ENCODE measurements at regions not wholly inside any gene's neighbourhood (a gene's known extent, or its start where the extent isn't known, plus 50 kb on each side); places are given as distances from the start of the nearest gene placed in this dataset.

DNA sequence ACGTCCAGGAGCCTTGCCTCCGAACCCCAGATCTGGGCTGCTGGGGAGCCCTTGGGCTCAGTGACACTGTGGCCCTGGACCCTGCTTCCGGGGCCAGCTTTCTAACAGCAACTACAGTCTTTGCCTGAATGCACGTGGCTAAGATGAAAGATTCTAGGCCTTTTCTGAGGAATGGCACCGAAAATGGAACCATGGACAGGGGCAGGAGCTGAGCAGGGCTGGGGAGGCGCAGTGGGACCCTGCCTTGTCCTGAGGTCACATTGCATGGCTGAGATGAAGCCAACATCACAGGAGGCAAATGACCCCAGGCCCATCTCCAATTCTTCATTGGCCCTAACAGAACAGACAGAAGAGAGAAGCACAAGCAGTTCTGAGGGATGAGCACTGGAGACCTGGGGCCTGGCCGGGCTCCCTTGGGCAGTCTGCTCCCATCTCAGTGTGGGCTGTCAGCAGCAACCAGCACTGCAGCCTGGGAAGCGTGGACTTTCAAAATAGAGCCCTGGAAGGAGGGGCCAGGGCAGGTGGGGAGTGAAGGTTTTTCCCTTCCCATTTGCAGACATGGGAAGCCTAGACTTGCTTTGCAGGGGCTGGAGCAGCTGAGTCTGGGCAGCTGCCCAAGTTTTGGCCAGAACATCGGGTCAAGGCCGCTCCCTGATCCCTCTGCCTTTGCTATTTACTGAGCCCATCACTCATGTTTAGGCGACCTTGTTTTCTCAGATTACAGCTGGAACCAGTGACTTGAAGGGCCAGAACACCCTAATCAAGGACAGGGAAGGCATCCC is 114.4 kb upstream of the TCERG1L start:
- DNase-seq (ENCODE audit: low read depth in 2 of 2) = no peak

DNA sequence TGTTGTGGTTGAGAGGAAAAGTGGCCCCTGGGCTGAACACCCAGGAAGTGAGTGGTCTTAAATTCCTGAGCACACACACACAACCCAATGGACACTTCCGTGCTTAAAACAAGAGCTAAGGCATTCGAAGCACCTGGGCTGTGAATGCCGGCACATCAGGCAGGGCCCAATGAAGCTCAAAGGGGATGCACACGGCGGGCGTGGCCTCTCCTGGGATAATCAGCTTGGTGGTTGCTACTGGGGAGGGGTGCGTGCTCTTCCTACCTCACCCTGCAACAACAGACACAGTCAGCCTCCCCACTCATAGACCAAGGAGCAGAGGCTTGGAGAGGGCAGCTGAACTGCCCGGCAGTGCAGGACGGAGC is 115.0 kb upstream of the TCERG1L start:
- DNase-seq (ENCODE audit: low read depth in 2 of 2) = no peak

DNA sequence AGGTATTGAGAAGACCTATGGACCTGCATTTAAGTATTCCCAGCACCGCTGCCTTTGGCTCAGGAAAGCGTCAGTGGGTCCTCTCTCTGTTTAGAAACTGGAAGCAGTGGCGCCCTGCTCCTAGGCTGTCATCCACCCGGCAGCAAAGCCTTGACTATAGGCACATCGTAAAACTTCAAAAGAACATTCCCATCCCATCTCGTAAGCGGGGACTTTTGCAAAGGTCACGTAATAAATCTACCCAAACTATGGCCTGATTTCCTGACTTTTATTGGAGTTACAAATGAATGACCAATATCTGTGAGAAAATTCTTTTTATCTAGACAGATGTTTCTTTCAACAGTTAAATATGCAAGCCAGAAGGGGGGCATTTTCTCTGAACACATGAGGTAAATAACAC is 115.8 kb upstream of the TCERG1L start:
- no peak for DNase-seq (ENCODE audit: low read depth in 2 of 2)

DNA sequence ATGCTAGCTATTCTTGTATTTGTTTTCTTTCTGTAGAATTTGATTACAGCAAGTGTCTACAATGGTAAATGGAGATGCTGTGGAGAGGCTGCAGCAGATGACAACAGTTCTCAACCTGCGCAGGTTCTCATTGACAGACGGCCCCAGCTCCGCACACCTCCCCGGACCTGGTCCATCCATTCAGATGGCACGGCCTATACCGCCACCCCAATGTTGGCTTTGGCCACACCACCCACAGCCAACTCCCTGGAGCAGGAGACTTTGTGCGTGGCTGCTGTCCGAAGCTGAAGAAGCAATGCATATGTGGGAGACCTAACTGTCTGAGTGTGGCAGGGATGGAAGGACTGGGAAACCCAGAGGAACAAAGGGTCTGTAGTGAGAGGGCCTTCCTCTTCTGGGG is 116.4 kb upstream of the TCERG1L start:
- no peak for DNase-seq (ENCODE audit: low read depth in 2 of 2)

DNA sequence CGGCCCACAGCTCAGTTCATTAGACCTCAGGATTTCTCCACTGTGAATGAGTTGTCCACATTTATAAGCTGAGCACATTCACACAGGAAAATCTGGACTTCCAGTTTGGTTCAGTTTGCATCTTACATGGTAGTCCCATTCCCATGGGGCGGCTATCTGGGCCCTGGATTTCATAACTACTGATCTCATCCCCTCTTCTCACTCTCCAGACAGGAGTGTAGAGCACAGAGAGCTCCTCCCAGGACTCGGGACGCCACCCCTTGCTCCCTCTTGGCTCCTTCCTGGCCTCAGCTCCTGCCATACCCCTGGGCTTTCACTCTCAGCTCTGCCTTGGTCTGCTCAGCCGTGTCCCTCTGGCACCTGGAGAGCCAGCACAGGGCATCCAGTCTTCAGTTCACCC is 117.6 kb upstream of the TCERG1L start:
- DNase-seq (ENCODE audit: low read depth in 2 of 2) = no peak

DNA sequence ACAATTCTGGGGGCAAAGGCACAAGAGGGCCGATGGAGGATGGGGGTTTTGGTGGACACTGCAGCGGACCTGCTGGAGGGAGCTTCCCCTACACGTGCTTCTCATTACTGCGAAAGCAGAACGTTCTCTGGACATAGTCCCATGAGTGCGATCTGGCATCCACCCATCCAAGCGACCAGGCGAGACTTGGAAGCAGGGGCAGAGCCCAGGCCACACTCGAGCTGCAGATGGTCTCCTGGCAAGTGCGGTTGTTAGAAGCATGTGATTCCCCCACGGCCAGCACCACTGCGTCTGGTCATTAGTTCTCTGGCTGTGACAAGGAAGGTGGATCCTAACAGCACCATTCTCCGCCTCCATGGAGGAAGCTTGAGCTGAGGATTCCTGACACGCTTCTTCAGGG is 118.4 kb upstream of the TCERG1L start:
- DNase-seq (ENCODE audit: low read depth in 2 of 2) = no peak

DNA sequence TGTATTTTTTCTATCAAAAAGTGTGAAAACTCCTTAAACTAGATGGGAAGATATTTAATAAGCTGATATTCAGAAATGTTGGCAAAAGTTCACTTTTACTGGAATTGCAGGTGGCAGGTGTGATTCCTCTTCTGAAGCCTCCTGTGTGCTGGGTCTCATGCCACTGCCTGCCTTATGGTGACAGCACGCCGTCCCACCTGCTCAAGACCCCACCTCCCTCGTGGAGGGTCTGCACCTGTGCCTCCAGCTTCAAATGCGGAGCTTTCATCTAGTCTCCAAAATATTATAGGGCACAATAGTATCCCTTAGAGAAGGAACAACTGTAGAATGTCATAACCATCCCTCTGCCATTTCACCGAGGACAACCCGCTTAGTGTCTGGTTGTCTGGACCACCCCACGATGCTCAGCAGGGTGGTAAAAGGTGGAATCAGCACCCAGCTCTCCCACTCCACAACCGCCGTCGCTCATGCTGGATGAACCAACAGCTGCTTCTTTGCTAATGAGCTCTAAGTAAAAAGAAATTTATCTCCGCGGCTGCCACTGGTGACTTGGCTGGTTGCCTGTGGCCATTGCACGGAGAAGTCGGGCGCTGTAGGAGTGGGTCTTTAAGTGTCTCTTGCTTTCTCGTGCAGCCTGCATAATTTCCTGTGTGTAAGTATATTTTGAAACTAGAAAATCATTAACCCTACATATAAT is 119.3 kb upstream of the TCERG1L start:
- DNase-seq (ENCODE audit: low read depth in 2 of 2) = no peak

DNA sequence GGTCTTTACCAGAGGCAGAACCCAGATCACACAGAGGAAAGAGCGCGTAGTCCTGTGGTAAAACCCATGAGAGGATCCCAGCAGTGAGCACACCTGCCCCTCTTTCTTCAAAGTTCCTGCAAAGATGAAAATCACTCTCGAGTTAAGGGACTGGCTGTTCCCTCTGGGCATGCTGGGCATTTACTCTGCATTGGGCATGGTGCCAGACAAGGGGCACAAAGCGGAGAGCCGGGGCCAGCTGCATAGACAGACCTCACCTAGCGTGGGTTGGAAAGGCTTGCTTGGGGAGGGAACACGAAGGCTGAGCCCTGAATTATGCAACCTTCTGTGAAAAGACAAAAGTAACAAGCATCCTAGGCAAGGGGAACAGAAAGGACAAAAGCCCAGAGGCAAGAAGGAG is 120.0 kb upstream of the TCERG1L start:
- no peak for DNase-seq (ENCODE audit: low read depth in 2 of 2)

DNA sequence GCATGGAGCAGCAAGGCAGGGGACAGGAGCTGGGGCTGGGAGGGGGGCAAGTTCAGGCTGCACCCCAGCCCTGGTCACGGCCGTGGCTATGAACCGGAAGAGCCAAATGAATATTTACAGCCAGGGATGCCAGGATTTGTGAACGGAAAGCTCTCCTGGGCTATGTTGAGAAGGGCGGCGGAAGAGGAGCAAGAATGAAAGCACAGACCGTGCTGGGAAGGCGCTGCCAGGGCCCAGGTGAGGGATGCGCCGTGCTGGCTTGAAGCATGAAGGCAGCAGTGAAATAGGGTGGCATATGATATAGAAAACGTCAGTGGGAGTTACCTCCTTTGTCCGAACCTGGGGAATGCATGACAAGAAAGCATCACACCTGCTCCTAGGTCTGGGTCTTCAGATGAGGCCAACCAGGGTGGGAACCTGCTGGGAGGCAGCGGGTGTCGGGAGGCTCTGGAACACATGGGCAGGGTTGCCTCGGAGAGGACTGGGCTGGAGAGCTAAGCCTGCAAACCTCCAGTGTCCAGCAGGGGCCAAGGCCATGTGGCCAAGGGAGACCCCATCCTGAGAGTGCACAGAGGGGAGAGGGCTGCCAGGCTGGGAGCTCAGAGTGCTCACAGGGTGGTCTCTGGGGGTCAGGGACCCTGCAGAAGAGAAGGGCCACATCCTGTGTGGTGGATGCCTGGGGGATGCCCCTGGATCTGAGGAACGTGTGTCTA is 120.6 kb upstream of the TCERG1L start:
- no peak for DNase-seq (ENCODE audit: low read depth in 2 of 2)

DNA sequence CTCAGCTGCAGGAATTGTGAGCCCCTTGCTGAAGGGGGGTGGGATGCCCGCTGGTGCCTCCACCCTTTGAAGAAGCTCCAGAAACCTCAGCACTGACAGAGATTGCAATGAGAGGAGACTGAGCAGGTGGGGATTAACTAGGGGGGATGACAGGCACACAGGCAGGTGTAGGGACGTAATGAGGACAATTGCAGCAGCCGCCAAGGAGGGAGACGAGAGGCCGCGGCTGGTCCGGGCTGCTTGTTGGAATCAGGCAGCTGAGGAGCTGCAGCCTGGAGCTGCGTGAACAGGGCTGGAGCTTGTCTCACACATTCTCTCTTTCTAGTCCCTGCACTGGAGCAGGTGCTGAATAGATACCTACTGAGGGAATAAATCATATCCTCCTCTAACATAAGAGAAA is 122.0 kb upstream of the TCERG1L start:
- no peak for DNase-seq (ENCODE audit: low read depth in 2 of 2)

DNA sequence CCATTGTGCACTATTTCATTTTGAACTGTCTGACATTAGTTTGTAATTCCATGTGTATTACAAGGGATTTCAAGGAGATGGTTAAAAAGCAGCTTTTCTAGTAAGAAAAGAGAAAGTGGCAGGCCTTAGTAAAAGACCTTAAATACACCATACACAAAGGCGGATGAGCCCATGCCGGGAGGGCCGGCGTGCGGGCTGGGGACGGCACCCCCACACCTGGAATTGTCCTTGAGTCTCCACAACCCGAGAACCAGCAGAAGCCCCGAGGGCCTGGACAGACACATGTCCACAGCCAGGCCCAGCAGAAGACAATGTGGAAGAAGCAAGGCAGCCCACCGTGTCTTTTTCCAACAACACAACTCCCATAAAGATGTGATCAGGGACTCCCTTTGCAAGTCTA is 123.7 kb upstream of the TCERG1L start:
- no peak for DNase-seq (ENCODE audit: low read depth in 2 of 2)

DNA sequence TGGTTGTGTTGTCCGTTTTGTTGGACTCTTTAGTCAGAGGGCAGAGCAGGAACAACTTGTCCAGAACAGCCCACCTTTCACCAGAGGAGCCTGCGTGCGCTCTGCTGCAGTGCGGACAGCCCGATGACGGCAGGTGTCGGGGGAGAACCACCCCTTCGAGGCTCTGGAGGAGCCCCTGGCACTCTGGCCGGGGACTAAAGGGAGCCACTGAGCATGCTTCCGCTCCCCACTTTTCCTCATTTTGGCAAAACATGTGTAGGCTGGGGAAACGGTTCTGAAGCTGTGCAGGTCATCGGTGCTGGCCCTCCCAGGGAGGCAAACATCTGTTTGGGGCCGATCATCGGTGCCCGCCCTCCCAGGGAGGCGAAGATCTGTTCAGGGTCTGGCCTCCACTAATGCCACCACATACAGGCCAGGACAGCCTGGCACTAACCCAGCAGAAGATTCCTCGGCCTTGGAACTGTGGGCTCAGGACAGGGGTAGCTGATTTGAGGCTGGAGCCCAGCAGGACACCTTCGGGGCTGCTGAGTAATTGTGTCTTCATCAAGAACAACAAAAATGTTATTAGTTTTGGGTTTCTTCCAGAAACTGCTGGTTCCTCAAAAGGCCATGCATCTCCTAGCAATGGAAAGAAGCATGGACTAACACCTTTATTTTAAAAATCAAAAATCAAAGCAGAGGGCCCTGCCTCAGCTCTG is 124.4 kb upstream of the TCERG1L start:
- no peak for DNase-seq (ENCODE audit: low read depth in 2 of 2)

DNA sequence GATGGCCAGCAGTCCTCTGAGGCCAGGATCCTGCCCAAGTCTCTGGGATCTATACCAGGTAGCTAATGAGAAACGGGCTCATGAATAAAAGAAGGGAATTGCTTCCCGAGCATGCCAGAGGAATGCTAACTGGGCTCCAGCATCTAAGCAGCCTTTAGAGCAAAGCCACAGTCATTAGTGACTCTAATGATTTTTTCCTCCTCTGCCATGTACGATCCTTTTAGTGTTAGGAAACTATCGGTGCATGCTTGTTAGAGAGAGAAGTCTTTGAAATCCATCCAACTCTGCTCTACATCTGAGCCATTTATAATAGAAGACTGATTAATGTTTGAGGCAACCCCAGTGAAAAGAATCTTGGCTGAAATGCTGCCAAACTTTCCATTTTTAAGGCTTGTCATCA is 124.9 kb upstream of the TCERG1L start:
- DNase-seq (ENCODE audit: low read depth in 2 of 2) = no peak

DNA sequence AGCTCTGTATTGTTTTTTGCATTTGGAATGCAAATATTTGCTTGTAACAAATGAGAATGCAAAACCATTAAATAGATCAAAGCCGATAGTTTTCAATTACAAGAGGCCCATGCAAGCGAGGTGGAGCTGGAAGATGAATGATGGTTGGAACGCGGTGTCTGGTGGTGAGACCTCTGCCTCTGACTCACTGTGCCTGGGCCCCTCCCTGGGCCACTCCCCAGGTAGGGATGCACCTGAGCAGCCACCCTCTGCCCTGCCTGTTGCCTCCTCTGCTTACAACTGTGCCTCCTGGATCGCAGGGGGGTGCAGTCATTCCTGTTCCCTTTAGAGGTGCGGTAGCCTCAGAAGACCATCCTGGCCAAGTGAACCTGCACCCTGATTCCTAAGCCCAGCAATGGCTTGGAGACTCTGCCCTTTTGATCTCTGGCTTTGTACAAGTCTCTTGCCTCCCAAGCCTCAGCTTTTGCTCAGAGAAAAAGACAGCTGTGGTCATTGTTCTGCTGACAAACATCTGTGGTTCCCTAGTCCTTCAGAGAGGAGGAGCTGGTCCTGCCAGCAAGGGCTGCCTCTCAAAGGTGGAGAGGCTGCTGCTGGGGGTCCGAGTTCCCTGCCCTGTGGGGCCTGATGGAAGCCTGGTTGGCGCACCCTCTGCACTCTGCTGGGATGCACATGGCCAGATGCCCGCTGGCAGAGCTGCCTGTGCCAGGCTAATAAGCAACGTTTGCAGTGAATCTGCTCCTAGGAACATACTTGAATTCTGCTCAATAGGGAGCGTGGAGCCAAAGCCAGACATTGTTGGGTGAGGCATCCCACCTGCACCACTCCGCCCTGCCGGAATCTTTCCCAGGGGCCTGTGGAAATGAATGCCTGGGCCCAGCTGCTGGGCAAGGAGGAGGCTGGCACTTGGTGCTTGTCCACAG is 126.3 kb upstream of the TCERG1L start:
- DNase-seq (ENCODE audit: low read depth in 2 of 2) = no peak

DNA sequence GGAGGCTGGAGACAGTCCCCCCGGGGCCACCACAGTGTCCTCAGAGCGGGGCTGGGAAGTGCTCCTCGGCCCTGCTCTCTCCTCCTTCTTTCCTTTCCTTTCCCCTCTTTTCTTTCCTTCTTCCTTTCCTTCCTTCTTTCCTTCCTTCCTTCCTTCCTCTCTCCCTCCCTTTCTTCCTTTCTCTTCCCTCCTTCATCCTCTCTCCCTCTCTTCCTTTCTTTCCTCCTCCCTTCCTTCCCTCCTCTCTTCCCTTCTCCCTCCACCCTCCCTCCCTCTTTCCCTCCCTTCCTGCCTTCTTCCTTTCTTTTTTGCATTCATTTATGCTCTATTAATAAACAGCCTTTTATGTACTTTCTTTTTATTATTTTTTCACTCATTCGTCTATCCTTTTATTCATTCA is 127.1 kb upstream of the TCERG1L start:
- DNase-seq (ENCODE audit: low read depth in 2 of 2) = no peak

DNA sequence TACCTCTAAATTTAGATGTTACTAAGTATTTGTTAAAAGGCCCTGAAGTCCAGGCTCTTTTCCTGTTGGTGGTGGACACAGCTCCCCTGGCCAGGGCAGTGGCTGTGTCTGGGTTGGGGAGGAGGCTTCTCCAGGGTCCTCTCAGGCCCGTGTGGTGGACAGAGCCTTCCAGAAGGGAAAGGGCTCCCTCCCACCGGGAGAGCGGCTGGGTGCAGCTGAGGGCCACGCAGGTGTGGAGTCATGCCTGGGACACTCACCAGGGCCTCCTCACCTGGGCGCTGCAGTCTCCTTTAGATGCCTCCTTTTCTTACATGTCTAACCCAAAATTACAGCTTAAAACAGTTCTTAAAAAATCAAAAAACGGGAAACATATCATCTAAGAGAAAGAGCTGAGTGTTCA is 128.2 kb upstream of the TCERG1L start:
- DNase-seq (ENCODE audit: low read depth in 2 of 2) = no peak

DNA sequence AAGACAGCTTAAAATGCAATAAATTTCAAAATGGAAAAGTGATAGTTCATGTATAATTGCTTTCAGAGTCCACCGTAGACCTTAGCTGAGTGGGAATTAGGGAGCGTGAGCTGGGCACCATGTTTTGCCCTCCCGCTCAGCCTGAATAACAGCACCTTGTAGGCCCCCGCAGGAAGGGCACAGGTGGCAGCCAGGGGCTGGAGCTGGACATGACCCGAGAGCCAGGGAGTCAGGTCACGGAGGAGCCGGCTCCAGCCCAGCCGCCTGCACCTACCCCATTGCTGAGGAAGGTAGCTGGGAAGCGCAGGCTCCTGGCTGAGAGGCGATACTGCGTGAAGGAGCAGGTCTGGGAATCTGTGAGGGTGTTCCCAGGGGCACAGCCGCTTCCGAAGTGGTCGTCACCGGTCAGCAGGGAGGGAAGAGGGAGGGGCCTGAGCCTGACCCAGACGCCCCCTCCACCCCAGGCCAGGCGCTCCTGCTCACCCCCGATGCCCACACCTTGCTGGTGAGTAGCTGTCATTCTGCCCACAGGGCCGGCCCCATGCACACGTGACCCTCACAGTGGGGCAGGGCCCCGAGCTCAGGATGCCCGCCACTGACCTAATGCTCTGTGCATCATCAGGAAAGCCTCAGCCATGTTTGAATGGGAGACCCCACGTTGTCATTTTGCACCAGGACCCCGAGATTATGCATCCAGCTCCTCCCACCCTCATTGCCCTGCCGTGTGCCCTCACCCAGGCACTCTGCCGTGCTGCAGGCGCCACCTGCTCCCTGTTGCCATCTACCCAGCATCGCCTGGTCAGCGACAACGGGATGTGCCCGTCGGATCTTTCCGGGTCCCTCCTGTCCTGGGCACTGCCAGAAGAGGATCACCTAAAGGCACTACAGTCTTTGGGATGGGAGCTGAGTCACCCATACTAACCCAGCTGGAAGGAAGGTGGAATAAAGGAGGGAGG is 129.2 kb upstream of the TCERG1L start:
- no peak for DNase-seq (ENCODE audit: low read depth in 2 of 2)

DNA sequence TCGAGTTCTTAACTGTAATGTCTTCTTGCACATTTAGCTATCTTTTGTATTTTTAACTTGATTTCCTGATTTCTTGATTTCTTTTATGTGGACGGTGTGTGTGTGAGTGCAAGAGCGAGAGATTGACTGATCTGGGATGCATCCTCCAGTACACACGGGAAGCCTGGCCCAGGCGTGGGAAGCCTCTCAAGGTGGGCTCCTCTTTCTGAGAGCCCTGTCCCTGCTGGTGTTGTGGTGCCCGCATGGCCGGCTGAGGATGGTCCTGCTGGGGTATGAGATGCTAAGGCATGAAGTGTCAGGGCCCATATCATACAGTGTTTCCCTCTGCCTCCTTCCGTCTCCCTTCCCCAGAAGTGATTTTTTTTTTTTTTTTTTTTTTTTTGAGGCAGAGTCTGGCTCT is 130.8 kb upstream of the TCERG1L start:
- no peak for DNase-seq (ENCODE audit: low read depth in 2 of 2)

DNA sequence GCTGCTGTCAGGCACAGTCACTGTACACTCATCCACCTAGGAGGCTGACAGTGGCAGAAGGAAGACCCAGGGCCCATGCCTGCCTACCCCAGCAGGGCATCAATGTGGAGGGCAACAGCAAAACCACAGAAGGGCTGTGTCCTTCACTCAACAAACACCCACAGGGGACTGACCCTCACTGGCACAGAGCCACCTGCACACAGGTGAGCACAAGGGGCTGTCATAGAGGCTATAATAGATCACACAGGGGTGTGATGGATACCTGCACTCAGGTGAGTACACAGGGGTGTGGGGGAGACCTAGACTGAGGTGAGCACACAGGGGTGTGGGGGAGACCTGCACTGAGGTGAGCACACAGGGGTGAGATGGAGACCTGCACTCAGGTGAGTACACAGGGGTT is 132.8 kb upstream of the TCERG1L start:
- DNase-seq (ENCODE audit: low read depth in 2 of 2) = no peak

DNA sequence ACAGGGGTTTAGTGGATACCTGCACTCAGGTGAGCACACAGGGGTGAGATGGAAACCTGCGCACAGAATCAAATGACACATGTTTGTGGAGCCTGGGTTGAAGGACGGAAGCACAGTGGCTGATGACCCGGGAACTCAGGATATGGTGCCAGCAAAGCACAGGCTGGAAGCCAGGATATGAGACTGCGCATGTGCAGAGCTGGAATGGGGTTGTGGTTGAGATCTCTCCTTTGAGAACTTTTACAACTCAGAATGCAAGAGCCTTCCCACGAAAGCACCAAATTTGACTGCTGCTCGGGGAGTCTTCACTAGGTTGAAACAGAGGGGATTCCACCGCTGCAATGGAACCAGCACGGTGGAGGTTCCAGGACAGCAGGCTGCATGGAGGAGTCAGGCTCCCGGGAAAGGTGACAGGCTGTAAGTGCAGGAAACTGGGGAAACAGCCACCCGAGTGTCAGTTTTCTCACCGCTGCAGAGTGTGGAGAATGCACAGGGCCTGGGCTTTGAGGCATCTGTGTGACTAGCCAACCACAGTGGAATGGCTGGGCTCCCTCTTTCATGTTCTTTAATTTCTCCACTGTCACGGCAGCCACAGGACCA is 133.4 kb upstream of the TCERG1L start:
- DNase-seq (ENCODE audit: low read depth in 2 of 2) = no peak

Measured in stimulated activated CD4-positive, alpha-beta T cell treated with anti-CD3 and anti-CD28 coated beads, Interleukin-1b, Interleukin-23, amount 100 ng/mL, for 4 hours (primary cell).